ENCODE measurements at regions not wholly inside any gene's neighbourhood (a gene's known extent, or its start where the extent isn't known, plus 50 kb on each side); places are given as distances from the start of the nearest gene placed in this dataset.

DNA sequence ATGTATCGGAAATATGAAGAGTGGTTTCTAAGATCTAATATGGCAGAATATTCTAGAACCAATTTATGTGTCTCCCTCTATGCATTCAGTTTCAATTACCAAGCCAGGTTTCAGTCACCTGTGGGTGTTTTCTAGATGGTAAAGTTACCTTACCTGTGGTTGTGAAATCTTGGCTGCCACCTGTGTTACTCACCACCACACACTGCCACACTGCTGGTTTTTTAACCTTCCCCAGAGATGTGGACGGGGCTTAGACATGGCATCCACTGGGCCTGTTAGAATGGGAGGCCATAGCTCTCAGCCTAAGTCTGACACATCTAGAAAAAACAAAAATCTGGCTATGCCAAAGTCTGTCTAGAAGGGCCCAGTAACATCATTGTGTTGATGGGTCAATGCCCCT is 896.5 kb upstream of the PABPC4L start (continued):
- TF ChIP-seq, protein P1, sequence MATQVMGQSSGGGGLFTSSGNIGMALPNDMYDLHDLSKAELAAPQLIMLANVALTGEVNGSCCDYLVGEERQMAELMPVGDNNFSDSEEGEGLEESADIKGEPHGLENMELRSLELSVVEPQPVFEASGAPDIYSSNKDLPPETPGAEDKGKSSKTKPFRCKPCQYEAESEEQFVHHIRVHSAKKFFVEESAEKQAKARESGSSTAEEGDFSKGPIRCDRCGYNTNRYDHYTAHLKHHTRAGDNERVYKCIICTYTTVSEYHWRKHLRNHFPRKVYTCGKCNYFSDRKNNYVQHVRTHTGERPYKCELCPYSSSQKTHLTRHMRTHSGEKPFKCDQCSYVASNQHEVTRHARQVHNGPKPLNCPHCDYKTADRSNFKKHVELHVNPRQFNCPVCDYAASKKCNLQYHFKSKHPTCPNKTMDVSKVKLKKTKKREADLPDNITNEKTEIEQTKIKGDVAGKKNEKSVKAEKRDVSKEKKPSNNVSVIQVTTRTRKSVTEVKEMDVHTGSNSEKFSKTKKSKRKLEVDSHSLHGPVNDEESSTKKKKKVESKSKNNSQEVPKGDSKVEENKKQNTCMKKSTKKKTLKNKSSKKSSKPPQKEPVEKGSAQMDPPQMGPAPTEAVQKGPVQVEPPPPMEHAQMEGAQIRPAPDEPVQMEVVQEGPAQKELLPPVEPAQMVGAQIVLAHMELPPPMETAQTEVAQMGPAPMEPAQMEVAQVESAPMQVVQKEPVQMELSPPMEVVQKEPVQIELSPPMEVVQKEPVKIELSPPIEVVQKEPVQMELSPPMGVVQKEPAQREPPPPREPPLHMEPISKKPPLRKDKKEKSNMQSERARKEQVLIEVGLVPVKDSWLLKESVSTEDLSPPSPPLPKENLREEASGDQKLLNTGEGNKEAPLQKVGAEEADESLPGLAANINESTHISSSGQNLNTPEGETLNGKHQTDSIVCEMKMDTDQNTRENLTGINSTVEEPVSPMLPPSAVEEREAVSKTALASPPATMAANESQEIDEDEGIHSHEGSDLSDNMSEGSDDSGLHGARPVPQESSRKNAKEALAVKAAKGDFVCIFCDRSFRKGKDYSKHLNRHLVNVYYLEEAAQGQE (IDR thresholded peaks at IDR 0.05; ENCODE audit: low read depth): no peak
- TF ChIP-seq, protein P2, sequence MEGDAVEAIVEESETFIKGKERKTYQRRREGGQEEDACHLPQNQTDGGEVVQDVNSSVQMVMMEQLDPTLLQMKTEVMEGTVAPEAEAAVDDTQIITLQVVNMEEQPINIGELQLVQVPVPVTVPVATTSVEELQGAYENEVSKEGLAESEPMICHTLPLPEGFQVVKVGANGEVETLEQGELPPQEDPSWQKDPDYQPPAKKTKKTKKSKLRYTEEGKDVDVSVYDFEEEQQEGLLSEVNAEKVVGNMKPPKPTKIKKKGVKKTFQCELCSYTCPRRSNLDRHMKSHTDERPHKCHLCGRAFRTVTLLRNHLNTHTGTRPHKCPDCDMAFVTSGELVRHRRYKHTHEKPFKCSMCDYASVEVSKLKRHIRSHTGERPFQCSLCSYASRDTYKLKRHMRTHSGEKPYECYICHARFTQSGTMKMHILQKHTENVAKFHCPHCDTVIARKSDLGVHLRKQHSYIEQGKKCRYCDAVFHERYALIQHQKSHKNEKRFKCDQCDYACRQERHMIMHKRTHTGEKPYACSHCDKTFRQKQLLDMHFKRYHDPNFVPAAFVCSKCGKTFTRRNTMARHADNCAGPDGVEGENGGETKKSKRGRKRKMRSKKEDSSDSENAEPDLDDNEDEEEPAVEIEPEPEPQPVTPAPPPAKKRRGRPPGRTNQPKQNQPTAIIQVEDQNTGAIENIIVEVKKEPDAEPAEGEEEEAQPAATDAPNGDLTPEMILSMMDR (IDR thresholded peaks at IDR 0.05 in 2 of 3, conservative IDR thresholded peaks at IDR 0.05 in 1 of 3; ENCODE audit: borderline replicate concordance in 1 of 3, insufficient read depth in 1 of 3, low read depth in 2 of 3, low read length in 2 of 3): no peak
- no peak for TF ChIP-seq ATF3 (IDR thresholded peaks at IDR 0.05)
- no peak for TF ChIP-seq YY1 (IDR thresholded peaks at IDR 0.05; ENCODE audit: extremely low read depth, insufficient replicate concordance, low read depth, low read length)

- Histone ChIP-seq H3K36me3 (ENCODE audit: control insufficient read depth in 1 of 2, insufficient read depth in 2 of 2, low read length in 2 of 2) (no peaks in the 10 kb centered on the region), H3K9ac (ENCODE audit: low read length) (no peak overlapping the region), H4K20me1 (ENCODE audit: insufficient read depth) (no peaks in the 10 kb centered on the region), H2AFZ (ENCODE audit: low read depth, low read length, poor library complexity, severe bottlenecking) (no peak overlapping the region), H3K4me1 (ENCODE audit: control insufficient read depth in 1 of 2, insufficient read depth in 2 of 2, low read length in 2 of 2) (no peaks in the 10 kb centered on the region), H3K9me2 (ENCODE audit: insufficient read depth) (no peaks in the 10 kb centered on the region), H3K9me3 (ENCODE audit: control insufficient read depth in 1 of 2, insufficient read depth in 1 of 2, low read depth in 1 of 2, low read length in 2 of 2) (no peaks in the 10 kb centered on the region), H3K79me2 (ENCODE audit: insufficient read depth, low read length) (no peaks in the 10 kb centered on the region), H3K27ac (ENCODE audit: low read depth, low read length) (no peak overlapping the region), H3K27me3 (ENCODE audit: insufficient read depth, low read length) (no peaks in the 10 kb centered on the region), H3K4me3 (replicated peaks in 1 of 2; ENCODE audit: low read depth in 1 of 2, low read length in 2 of 2) (no peak overlapping the region), H3K4me2 (ENCODE audit: low read length) (no peak overlapping the region)
- ChIA-PET CTCF (no interaction called here), POLR2A (no interaction called here), RAD21 (ENCODE audit: low non-redundant PET in 1 of 2, low total read pairs in 2 of 2, uncharacterized antibody in 2 of 2, unreplicated experiment in 2 of 2) (no interaction called here)
- no TSS peak for BruUV-seq (replicated peaks)
- intact Hi-C loops (cut with micrococcal nuclease): no loop called here
- DNase-seq (ENCODE audit: low read depth, low spot score) (no peak), ATAC-seq (no peak)
- TF ChIP-seq MAX (IDR thresholded peaks at IDR 0.05) (no peak), YY1 (IDR thresholded peaks at IDR 0.05; ENCODE audit: extremely low read depth, insufficient replicate concordance, low read depth, low read length) (no peak), ZFX (IDR thresholded peaks at IDR 0.05) (no peak), EZH2 (IDR thresholded peaks at IDR 0.05) (no peak), CEBPB (IDR thresholded peaks at IDR 0.05; ENCODE audit: low read depth) (no peak), CBX3 (IDR thresholded peaks at IDR 0.05; ENCODE audit: low read depth) (no peak), EGR1 (IDR thresholded peaks at IDR 0.05; ENCODE audit: low read depth) (no peak), EZH2phosphoT487 (IDR thresholded peaks at IDR 0.05; ENCODE audit: borderline replicate concordance) (no peak), RAD21 (IDR thresholded peaks at IDR 0.05; ENCODE audit: low read depth) (no peak), FOSL1 (IDR thresholded peaks at IDR 0.05; ENCODE audit: low read depth) (no peak), JUND (IDR thresholded peaks at IDR 0.05) (no peak), ZNF274 (IDR thresholded peaks at IDR 0.05; ENCODE audit: low read depth, low read length) (no peak), SRF (IDR thresholded peaks at IDR 0.05; ENCODE audit: low read depth) (no peak), SIN3A (IDR thresholded peaks at IDR 0.05; ENCODE audit: low read depth) (no peak), ATF3 (IDR thresholded peaks at IDR 0.05) (no peak)
- TF ChIP-seq, protein P1 (IDR thresholded peaks at IDR 0.05; ENCODE audit: low read depth): no peak
Measured at GRCh38 chr4:135073389-135073788, 871.8 kb upstream of the PABPC4L start.

Measured in HCT116 (cell line).